Fibroblast of pulmonary artery (primary cell): ENCODE measurements at regions not wholly inside any gene's neighbourhood (a gene's known extent, or its start where the extent isn't known, plus 50 kb on each side); places are given as distances from the start of the nearest gene placed in this dataset.

Experiments
- DNase-seq: peaks from one replicate; pipeline ENCODE4 v3.0.0-alpha.2; 2010; ENCODE audit warnings: low read depth
- H3K4me3 ChIP-seq: replicated peaks from 2 replicates; pipeline ENCODE4 v1.5.1; 2011; ENCODE audit warnings: low read depth, mild to moderate bottlenecking, control low read depth, low read length, moderate library complexity
- CTCF ChIP-seq: IDR thresholded peaks from 2 replicates; pipeline ENCODE4 v1.5.1; 2011; ENCODE audit warnings: mild to moderate bottlenecking, control low read depth, low read length, inconsistent platforms; ENCODE audit errors: missing control alignments

GRCh38 chr14:22508150-22508457 lies 80.9 kb downstream of the DAD1 start:
- H3K4me3 ChIP-seq = no peak overlapping the region
- no peak for DNase-seq
- no peak for TF ChIP-seq CTCF

- DNase-seq = no peak
- no peak for TF ChIP-seq CTCF
- H3K4me3 ChIP-seq = no peak overlapping the region
These were observed 82.2 kb downstream of the DAD1 start for GRCh38 chr14:22506778-22507351.

- TF ChIP-seq CTCF = no peak
- H3K4me3 ChIP-seq = no peak overlapping the region
- DNase-seq = no peak
These were observed 82.7 kb downstream of the DAD1 start for GRCh38 chr14:22506378-22506710.

GRCh38 chr14:22505697-22506377 lies 83.2 kb downstream of the DAD1 start:
- TF ChIP-seq CTCF = no peak
- H3K4me3 ChIP-seq = no peak overlapping the region
- no peak for DNase-seq

GRCh38 chr14:22505309-22505696 lies 83.7 kb downstream of the DAD1 start:
- TF ChIP-seq CTCF = no peak
- no peak for DNase-seq
- no peak overlapping the region for H3K4me3 ChIP-seq

- no peak overlapping the region for H3K4me3 ChIP-seq
- no peak for DNase-seq
- no peak for TF ChIP-seq CTCF
These were observed 86.5 kb downstream of the DAD1 start for GRCh38 chr14:22502551-22502950.

GRCh38 chr14:22502007-22502406 lies 87.0 kb downstream of the DAD1 start:
- DNase-seq = no peak
- H3K4me3 ChIP-seq = no peak overlapping the region
- no peak for TF ChIP-seq CTCF
